ENCODE measurements at regions not wholly inside any gene's neighbourhood (a gene's known extent, or its start where the extent isn't known, plus 50 kb on each side); places are given as distances from the start of the nearest gene placed in this dataset.

DNA sequence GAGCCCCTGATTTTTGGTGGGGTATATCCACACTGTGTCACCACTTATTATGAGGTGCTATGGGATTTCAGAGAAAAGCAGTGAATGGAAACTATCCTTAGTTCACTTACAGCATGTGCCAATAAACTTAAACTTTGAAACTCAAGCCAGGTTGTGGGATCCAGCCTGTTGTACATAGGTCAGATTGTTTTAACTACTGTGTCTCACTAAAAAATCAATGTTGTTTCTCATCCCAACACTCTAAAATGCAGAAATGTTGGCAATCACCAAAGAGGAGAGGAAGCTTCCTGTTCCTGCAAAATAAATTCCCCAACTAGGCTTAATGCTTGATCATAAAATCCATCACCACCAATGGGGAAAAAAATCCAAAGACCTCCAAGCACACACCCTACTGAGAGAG, 173.7 kb upstream of the ONECUT1 start:
- TF ChIP-seq, protein P1, sequence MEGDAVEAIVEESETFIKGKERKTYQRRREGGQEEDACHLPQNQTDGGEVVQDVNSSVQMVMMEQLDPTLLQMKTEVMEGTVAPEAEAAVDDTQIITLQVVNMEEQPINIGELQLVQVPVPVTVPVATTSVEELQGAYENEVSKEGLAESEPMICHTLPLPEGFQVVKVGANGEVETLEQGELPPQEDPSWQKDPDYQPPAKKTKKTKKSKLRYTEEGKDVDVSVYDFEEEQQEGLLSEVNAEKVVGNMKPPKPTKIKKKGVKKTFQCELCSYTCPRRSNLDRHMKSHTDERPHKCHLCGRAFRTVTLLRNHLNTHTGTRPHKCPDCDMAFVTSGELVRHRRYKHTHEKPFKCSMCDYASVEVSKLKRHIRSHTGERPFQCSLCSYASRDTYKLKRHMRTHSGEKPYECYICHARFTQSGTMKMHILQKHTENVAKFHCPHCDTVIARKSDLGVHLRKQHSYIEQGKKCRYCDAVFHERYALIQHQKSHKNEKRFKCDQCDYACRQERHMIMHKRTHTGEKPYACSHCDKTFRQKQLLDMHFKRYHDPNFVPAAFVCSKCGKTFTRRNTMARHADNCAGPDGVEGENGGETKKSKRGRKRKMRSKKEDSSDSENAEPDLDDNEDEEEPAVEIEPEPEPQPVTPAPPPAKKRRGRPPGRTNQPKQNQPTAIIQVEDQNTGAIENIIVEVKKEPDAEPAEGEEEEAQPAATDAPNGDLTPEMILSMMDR (IDR thresholded peaks at IDR 0.05) = no peak
- TF ChIP-seq POLR2A (IDR thresholded peaks at IDR 0.05) (no peak), EP300 (IDR thresholded peaks at IDR 0.05) (no peak), POLR2AphosphoS5 (IDR thresholded peaks at IDR 0.05) (no peak)

Measured in gastroesophageal sphincter (tissue), 3 donors.